ENCODE measurements at regions not wholly inside any gene's neighbourhood (a gene's known extent, or its start where the extent isn't known, plus 50 kb on each side); places are given as distances from the start of the nearest gene placed in this dataset.

- TF ChIP-seq CTCF (IDR thresholded peaks at IDR 0.05; ENCODE audit: insufficient read depth, low read depth, low read length) (no peak), EZH2 (IDR thresholded peaks at IDR 0.05; ENCODE audit: insufficient read depth, low read length) (no peak)
Measured at GRCh38 chr14:101619484-101619883, 58.2 kb downstream of the DIO3 start.

Measured in astrocyte (in vitro differentiated cells and primary cell).